Left lung (tissue), 4 donors: ENCODE measurements at regions not wholly inside any gene's neighbourhood (a gene's known extent, or its start where the extent isn't known, plus 50 kb on each side); places are given as distances from the start of the nearest gene placed in this dataset.

Experiments used
- ATAC-seq: fragments of 200-7000 bp; cut with Tn5 transposase; one replicate; pipeline ENCODE4 v1.9.1; 2020; ENCODE audit warnings: moderate library complexity
- DNase-seq, 4 donors: peaks; one replicate each; pipeline ENCODE4 v3.0.0-alpha.2; 2013 to 2020
- H3K27ac ChIP-seq, 2 donors: fragments of 200-600 bp; sonication (generic) in 1 of 2; one replicate each; pipeline versions ENCODE4 v1.5.0 to v1.8.0; 2020 to 2021
- H3K27me3 ChIP-seq, 2 donors: fragments of 200-600 bp; sonication (generic) in 1 of 2; one replicate each; pipeline versions ENCODE4 v1.5.0 to v1.8.0; 2020 to 2021
- H3K36me3 ChIP-seq, 2 donors: fragments of 200-600 bp; sonication (generic) in 1 of 2; one replicate each; pipeline versions ENCODE4 v1.5.0 to v1.8.0; 2020 to 2021
- H3K4me1 ChIP-seq, 2 donors: fragments of 200-600 bp; one replicate each; pipeline ENCODE4 v1.8.0; 2021
- H3K4me3 ChIP-seq, 2 donors: fragments of 200-600 bp; sonication (generic) in 1 of 2; one replicate each; pipeline versions ENCODE4 v1.5.0 to v1.8.0; 2020 to 2021; ENCODE audit warnings: mild to moderate bottlenecking in 1 of 2
- H3K9me3 ChIP-seq, 2 donors: fragments of 200-600 bp; sonication (generic) in 1 of 2; one replicate each; pipeline versions ENCODE4 v1.5.0 to v1.8.0; 2020 to 2021
- intact Hi-C, 2 donors: fragments of 100-400 bp; cut with DNase I; formaldehyde crosslinking; loops; one replicate each; pipeline versions ENCODE4 v1.11.2 to v1.14.2; 2022
- TF ChIP-seq, protein P1 (sequence below), 2 donors: fragments of 200-600 bp; sonication (generic) in 1 of 2; IDR thresholded peaks; one replicate each; pipeline versions ENCODE4 v1.5.0 to v1.8.0; 2021; ENCODE audit warnings: antibody characterized with exemption in 2 of 2
- donor health status: DM: no; HTN: yes; CAD: no.
- donor health status: DM: no; HTN: no; CAD: no.

DNA sequence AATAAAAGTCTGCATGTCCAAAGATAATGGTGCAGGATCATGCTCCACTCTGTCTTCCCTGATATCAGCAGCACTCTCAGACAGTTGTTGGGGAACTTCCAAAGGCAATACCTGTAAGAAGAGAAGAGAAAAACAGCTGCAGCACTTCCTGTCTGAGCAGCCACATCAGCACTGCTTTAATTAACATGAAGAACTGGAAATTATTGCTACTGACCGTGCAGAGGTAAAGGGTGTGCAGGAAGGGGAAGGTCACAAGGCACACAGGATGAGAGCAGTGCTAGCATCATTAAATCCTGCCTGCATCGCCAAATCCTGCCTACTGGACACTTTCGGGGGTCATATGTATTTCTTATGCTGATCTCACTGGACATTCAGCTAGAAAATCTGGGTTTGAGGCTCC, 379.0 kb downstream of the LMX1A start:
- Histone ChIP-seq H3K4me3 (no peak overlapping the region), H3K36me3 (no peaks in the 10 kb centered on the region), H3K27ac (no peak overlapping the region), H3K9me3 (no peaks in the 10 kb centered on the region), H3K4me1 (no peaks in the 10 kb centered on the region), H3K27me3 (no peaks in the 10 kb centered on the region)
- no peak for ATAC-seq
- intact Hi-C loops = no loop called here
- DNase-seq = no peak
- TF ChIP-seq, protein P1, sequence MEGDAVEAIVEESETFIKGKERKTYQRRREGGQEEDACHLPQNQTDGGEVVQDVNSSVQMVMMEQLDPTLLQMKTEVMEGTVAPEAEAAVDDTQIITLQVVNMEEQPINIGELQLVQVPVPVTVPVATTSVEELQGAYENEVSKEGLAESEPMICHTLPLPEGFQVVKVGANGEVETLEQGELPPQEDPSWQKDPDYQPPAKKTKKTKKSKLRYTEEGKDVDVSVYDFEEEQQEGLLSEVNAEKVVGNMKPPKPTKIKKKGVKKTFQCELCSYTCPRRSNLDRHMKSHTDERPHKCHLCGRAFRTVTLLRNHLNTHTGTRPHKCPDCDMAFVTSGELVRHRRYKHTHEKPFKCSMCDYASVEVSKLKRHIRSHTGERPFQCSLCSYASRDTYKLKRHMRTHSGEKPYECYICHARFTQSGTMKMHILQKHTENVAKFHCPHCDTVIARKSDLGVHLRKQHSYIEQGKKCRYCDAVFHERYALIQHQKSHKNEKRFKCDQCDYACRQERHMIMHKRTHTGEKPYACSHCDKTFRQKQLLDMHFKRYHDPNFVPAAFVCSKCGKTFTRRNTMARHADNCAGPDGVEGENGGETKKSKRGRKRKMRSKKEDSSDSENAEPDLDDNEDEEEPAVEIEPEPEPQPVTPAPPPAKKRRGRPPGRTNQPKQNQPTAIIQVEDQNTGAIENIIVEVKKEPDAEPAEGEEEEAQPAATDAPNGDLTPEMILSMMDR (IDR thresholded peaks at IDR 0.05) = no peak

DNA sequence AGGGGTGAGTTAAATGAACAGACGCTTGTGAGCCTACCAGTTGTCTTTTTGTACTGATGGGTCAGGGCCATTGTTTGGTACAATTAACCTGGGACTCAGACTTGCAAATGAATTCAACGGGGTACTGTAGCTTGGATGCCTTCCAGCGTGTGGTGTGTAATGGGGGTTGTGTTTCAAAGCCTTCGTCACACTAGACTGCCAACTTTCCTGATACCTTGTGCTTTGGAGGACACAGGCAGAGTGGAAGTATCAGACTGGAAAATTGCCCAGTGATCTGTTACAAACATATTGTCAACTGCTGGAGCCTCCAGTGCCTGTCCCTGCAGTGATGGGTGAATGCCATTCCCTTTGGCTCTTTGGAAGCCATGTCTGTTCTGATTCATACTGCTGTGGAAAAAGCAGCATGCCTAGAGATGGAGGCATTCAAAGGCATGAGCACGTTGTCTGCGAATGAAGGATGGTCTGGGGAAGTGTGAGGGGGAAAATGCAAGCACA, 384.5 kb downstream of the LMX1A start:
- Histone ChIP-seq H3K4me3 (no peak overlapping the region), H3K27ac (no peak overlapping the region), H3K27me3 (no peaks in the 10 kb centered on the region), H3K9me3 (no peaks in the 10 kb centered on the region), H3K4me1 (no peaks in the 10 kb centered on the region), H3K36me3 (no peaks in the 10 kb centered on the region)
- TF ChIP-seq, protein P1 (IDR thresholded peaks at IDR 0.05) = no peak
- ATAC-seq = no peak
- intact Hi-C loops = no loop called here
- no peak for DNase-seq

DNA sequence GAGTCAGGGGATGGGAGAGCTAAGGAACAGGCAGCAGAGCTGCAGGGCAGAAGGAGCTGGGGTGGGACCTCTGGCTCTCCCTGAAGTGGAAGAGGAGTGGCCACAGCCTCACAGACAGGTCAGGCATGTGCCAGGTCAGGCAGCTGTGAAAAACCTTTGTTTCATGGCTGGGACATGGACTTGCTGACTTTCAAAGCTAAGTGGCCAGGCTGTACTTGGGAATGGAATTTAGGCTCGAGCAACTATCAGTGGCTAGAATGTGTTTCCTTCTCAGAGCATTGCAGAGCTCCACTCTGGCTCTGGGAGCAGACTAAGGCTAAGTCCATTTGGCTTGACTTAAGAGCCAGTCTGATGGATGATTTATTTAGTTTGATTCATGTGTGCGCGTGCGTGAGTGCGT, 385.1 kb downstream of the LMX1A start:
- DNase-seq = no peak
- H3K27ac ChIP-seq = no peak overlapping the region
- intact Hi-C loops = no loop called here
- H3K4me3 ChIP-seq = no peak overlapping the region
- H3K27me3 ChIP-seq = no peaks in the 10 kb centered on the region
- no peaks in the 10 kb centered on the region for H3K9me3 ChIP-seq
- no peak for ATAC-seq
- no peaks in the 10 kb centered on the region for H3K36me3 ChIP-seq
- no peaks in the 10 kb centered on the region for H3K4me1 ChIP-seq
- TF ChIP-seq, protein P1 (IDR thresholded peaks at IDR 0.05) = no peak

DNA sequence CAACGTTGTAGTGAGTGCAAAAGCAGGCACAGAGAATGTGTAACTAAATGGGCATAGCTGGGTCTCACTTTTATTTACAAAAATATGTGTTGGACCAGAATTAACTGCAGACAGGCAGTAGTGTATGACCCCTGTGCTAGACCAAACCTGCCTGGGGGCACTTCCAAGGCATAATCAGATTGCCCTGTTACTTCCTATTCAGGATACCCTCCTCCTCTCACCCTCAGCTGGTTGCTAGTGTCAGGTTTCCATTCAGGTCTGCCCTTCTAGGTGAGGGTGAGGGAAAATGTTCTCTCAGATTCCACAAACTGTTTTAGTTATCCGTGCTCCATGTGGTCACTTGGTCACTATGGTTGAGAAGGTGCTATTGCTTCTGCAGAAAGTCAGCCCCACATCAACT, 387.3 kb downstream of the LMX1A start:
- Histone ChIP-seq H3K4me1 (no peaks in the 10 kb centered on the region), H3K4me3 (no peak overlapping the region), H3K27ac (no peak overlapping the region), H3K36me3 (no peaks in the 10 kb centered on the region), H3K27me3 (no peaks in the 10 kb centered on the region), H3K9me3 (no peaks in the 10 kb centered on the region)
- DNase-seq = no peak
- TF ChIP-seq, protein P1 (IDR thresholded peaks at IDR 0.05) = no peak
- intact Hi-C loops = no loop called here
- ATAC-seq = no peak

DNA sequence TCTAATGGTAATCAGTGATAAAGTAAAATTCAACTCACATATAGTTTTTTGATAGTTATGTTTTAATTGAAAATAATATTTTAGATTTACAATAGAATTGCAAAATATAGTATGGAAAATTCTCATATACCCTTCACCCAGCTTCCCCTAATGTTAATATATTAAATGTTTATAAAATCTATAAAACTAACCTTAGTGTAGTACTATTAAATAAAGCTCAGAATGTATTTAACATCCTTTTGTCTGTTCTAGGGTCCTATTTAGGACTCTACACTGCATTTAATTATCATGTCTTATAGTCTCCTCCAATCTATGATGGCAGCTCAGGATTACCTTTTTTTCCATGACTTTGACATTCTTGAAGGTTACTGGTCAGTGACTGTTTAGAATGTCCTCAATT, 389.2 kb downstream of the LMX1A start:
- TF ChIP-seq, protein P1 (IDR thresholded peaks at IDR 0.05) = no peak
- no peaks in the 10 kb centered on the region for H3K27me3 ChIP-seq
- H3K27ac ChIP-seq = no peak overlapping the region
- no peak for ATAC-seq
- no peak for DNase-seq
- intact Hi-C loops = no loop called here
- no peak overlapping the region for H3K4me3 ChIP-seq
- no peaks in the 10 kb centered on the region for H3K4me1 ChIP-seq
- H3K36me3 ChIP-seq = no peaks in the 10 kb centered on the region
- no peaks in the 10 kb centered on the region for H3K9me3 ChIP-seq
